OCI-LY7 (cell line): ENCODE measurements at regions not wholly inside any gene's neighbourhood (a gene's known extent, or its start where the extent isn't known, plus 50 kb on each side); places are given as distances from the start of the nearest gene placed in this dataset.

Source experiments
- BruUV-seq: library from RNA; stranded (reverse); fragments of 400-500 nt; replicated peaks from 2 replicates; lab custom pipeline; 2021; lab: Mats Ljungman, UMichigan
- CTCF ChIA-PET: fragments of 300-600 bp; sonication (Branson Sonifier 250); formaldehyde crosslinking; loops from one replicate; lab custom pipeline; 2022; ENCODE audit warnings: antibody characterized with exemption; ENCODE audit not compliant: unreplicated experiment; lab: Charles Lee
- POLR2A ChIA-PET: fragments of 300-600 bp; sonication (Branson Sonifier 250); formaldehyde crosslinking; loops from one replicate; lab custom pipeline; 2022; ENCODE audit warnings: antibody characterized with exemption; lab: Charles Lee
- DNase-seq: peaks from one replicate; pipeline ENCODE4 v3.0.0-alpha.2; 2015; ENCODE audit warnings: low spot score
- H2AFZ ChIP-seq: fragments of 200-600 bp; sonication (generic), shearing (Covaris generic); 2 replicates; pipeline ENCODE4 v1.6.1; 2014; ENCODE audit warnings: mild to moderate bottlenecking, antibody characterized with exemption, low read length, moderate library complexity
- H3K27ac ChIP-seq: fragments of 200-600 bp; sonication (generic); 2 replicates; pipeline ENCODE4 v1.5.1; 2014; ENCODE audit warnings: mixed run types, low read depth, mild to moderate bottlenecking, moderate library complexity, low read length, inconsistent platforms; ENCODE audit not compliant: poor library complexity, severe bottlenecking
- H3K36me3 ChIP-seq: fragments of 200-600 bp; sonication (generic); 2 replicates; pipeline ENCODE4 v1.6.1; 2014; ENCODE audit warnings: mild to moderate bottlenecking, antibody characterized with exemption, low read length, moderate library complexity, mixed read lengths; ENCODE audit not compliant: insufficient read depth
- H3K4me1 ChIP-seq: fragments of 200-600 bp; sonication (generic); 2 replicates; pipeline ENCODE4 v1.5.1; 2014; ENCODE audit warnings: mild to moderate bottlenecking, low read length; ENCODE audit not compliant: insufficient read depth, poor library complexity, severe bottlenecking
- H3K4me2 ChIP-seq: fragments of 200-600 bp; sonication (generic); 2 replicates; pipeline ENCODE4 v1.6.1; 2014; ENCODE audit warnings: mild to moderate bottlenecking, low read length
- H3K4me3 ChIP-seq: fragments of 200-600 bp; sonication (generic); 2 replicates; pipeline ENCODE4 v1.5.1; 2014; ENCODE audit warnings: mild to moderate bottlenecking, low read depth, low read length; ENCODE audit not compliant: poor library complexity, severe bottlenecking
- H3K79me2 ChIP-seq: fragments of 200-600 bp; sonication (generic); 2 replicates; pipeline ENCODE4 v1.6.1; 2016; ENCODE audit warnings: low read depth, mild to moderate bottlenecking, low read length, moderate library complexity, mixed read lengths; ENCODE audit not compliant: insufficient read depth
- H3K9me2 ChIP-seq: fragments of 200-600 bp; sonication (generic); 2 replicates; pipeline ENCODE4 v1.6.1; 2016; ENCODE audit warnings: mild to moderate bottlenecking, low read length, mixed read lengths; ENCODE audit not compliant: insufficient read depth
- H3K9me3 ChIP-seq: fragments of 200-600 bp; sonication (generic); 2 replicates; pipeline ENCODE4 v1.6.1; 2014; ENCODE audit warnings: mild to moderate bottlenecking, mixed run types, low read length, mixed read lengths
- H4K20me1 ChIP-seq: fragments of 200-600 bp; sonication (generic); 2 replicates; pipeline ENCODE4 v1.6.1; 2014; ENCODE audit warnings: mild to moderate bottlenecking, antibody characterized with exemption, low read length, moderate library complexity, mixed read lengths; ENCODE audit not compliant: insufficient read depth
- EZH2phosphoT487 ChIP-seq: fragments of 200-600 bp; sonication (generic); IDR thresholded peaks from 2 replicates; pipeline ENCODE4 v1.6.1; 2018; ENCODE audit warnings: low read depth, borderline replicate concordance, mild to moderate bottlenecking, mixed run types, antibody characterized with exemption, low read length, moderate library complexity, mixed read lengths
- intact Hi-C: fragments of 100-400 bp; cut with micrococcal nuclease; formaldehyde crosslinking; loops from one replicate; pipeline ENCODE4 v1.10.0; 2022; ENCODE audit not compliant: unreplicated experiment
- TF ChIP-seq, protein P1 (sequence below): fragments of 200-600 bp; sonication (generic); conservative IDR thresholded peaks from 2 replicates; pipeline ENCODE4 v1.5.1; 2014; ENCODE audit warnings: mild to moderate bottlenecking, antibody characterized with exemption, low read length, moderate library complexity, mixed read lengths

DNA sequence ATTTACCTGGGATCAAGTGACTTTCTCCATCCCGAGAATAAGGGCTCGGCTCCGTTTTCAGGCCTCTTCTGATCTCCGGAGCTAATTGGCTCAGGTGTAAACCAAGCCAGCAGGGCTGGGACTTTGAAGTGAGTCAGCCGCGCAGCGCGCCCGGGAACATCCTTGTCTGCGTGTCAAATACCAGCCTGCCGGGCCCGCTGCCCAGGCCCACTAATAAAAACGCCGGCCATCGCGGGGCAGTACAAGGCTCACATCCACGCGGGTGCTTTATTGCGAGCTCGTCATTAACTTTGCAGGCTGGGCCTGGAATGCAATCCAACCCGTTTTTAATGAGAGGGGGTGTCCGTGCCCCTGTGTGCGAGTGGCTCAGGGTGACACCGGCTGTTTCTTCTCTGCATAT, 416.8 kb downstream of the IRX2 start:
- no peaks in the 10 kb centered on the region for H3K9me2 ChIP-seq
- ChIA-PET POLR2A (interaction anchor here (0.6 kb wide), 1 partner anchor 48 kb away, joined by 3 read pairs; no protein-coding TSS in a partner anchor), CTCF (no interaction called here)
- no peaks in the 10 kb centered on the region for H3K4me1 ChIP-seq
- TF ChIP-seq, protein P1, sequence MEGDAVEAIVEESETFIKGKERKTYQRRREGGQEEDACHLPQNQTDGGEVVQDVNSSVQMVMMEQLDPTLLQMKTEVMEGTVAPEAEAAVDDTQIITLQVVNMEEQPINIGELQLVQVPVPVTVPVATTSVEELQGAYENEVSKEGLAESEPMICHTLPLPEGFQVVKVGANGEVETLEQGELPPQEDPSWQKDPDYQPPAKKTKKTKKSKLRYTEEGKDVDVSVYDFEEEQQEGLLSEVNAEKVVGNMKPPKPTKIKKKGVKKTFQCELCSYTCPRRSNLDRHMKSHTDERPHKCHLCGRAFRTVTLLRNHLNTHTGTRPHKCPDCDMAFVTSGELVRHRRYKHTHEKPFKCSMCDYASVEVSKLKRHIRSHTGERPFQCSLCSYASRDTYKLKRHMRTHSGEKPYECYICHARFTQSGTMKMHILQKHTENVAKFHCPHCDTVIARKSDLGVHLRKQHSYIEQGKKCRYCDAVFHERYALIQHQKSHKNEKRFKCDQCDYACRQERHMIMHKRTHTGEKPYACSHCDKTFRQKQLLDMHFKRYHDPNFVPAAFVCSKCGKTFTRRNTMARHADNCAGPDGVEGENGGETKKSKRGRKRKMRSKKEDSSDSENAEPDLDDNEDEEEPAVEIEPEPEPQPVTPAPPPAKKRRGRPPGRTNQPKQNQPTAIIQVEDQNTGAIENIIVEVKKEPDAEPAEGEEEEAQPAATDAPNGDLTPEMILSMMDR, result no peak
- TF ChIP-seq EZH2phosphoT487, result no peak
- H3K9me3 ChIP-seq, result no peaks in the 10 kb centered on the region
- H2AFZ ChIP-seq, result no peak overlapping the region
- H3K27ac ChIP-seq, result no peak overlapping the region
- no peaks in the 10 kb centered on the region for H4K20me1 ChIP-seq
- H3K4me2 ChIP-seq, result no peak overlapping the region
- no TSS peak for BruUV-seq
- DNase-seq, result no peak
- no peak overlapping the region for H3K4me3 ChIP-seq
- intact Hi-C loops, result no loop called here
- H3K36me3 ChIP-seq, result no peaks in the 10 kb centered on the region
- no peaks in the 10 kb centered on the region for H3K79me2 ChIP-seq

DNA sequence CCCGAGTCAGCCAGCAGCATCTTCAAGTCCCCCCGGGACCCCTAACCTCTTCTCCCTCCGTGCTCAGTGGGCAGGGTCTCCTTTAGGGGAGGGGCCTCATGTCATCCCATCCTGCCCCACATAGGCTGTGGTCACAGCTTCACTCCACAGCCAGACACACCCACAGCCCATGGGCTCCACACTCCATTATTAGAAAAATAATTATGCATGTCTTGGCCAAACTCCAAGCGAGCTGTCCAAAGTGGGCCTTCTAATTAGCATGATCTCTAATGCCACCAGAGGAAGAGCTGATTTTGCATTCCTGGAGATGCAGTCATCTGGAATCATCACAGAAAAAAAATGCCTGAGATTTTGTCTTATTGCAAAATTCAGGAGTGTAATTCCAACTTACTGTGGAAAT, 418.2 kb downstream of the IRX2 start:
- no peaks in the 10 kb centered on the region for H3K9me2 ChIP-seq
- H3K9me3 ChIP-seq, result no peaks in the 10 kb centered on the region
- no peaks in the 10 kb centered on the region for H3K79me2 ChIP-seq
- intact Hi-C loops, result no loop called here
- H3K4me2 ChIP-seq, result no peak overlapping the region
- ChIA-PET POLR2A (no interaction called here), CTCF (no interaction called here)
- no peak for TF ChIP-seq EZH2phosphoT487
- TF ChIP-seq, protein P1, result no peak
- no peak overlapping the region for H3K4me3 ChIP-seq
- H3K27ac ChIP-seq, result no peak overlapping the region
- no peak overlapping the region for H2AFZ ChIP-seq
- H4K20me1 ChIP-seq, result no peaks in the 10 kb centered on the region
- DNase-seq, result no peak
- no TSS peak for BruUV-seq
- H3K4me1 ChIP-seq, result no peaks in the 10 kb centered on the region
- H3K36me3 ChIP-seq, result no peaks in the 10 kb centered on the region

DNA sequence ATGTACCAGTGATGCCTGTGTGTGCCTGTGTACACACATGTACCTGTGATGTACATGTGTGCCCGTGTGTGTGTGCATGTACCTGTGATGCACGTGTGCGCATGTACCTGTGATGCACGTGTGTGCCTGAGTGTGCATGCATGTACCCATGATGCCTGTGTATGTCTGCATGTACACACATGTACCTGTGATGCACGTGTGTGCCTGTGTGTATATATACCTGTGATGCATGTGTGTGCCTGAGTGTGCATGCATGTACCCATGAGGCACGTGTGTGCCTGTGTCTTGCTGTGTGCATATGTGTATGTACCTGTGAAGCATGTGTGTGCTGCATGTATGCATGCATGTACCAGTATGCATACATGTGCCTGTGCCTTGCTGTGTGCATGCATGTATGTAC, 419.0 kb downstream of the IRX2 start:
- Histone ChIP-seq H3K9me3 (no peaks in the 10 kb centered on the region), H3K9me2 (no peaks in the 10 kb centered on the region), H2AFZ (no peak overlapping the region), H3K4me2 (no peak overlapping the region), H3K36me3 (no peaks in the 10 kb centered on the region), H3K4me1 (no peaks in the 10 kb centered on the region), H3K4me3 (no peak overlapping the region), H4K20me1 (no peaks in the 10 kb centered on the region), H3K79me2 (no peaks in the 10 kb centered on the region), H3K27ac (no peak overlapping the region)
- ChIA-PET POLR2A (no interaction called here), CTCF (no interaction called here)
- BruUV-seq, result no TSS peak
- intact Hi-C loops, result no loop called here
- no peak for TF ChIP-seq EZH2phosphoT487
- TF ChIP-seq, protein P1, result no peak
- DNase-seq, result no peak
